Hypothalamus (tissue), 51 donors: ENCODE measurements at regions not wholly inside any gene's neighbourhood (a gene's known extent, or its start where the extent isn't known, plus 50 kb on each side); places are given as distances from the start of the nearest gene placed in this dataset.
A peak's percentile ranks its signal among the peaks of the same experiment; 100 is the strongest.

Experiments
- DNase-seq, 51 donors: peaks; one replicate each; lab custom pipeline; 2025; lab: John Stamatoyannopoulos, UW

GRCh38 chr14:104317975-104318557 is 179.7 kb downstream of the KIF26A start:
- no peak for DNase-seq

- DNase-seq: peak in 1 of 51 donors; percentile 12
Measured at GRCh38 chr14:104318558-104319490, 180.4 kb downstream of the KIF26A start.

GRCh38 chr14:104319491-104320241 is 181.3 kb downstream of the KIF26A start:
- DNase-seq: no peak

GRCh38 chr14:104320611-104321086 is 182.3 kb downstream of the KIF26A start:
- no peak for DNase-seq

GRCh38 chr14:104321088-104321801 is 182.9 kb downstream of the KIF26A start:
- DNase-seq: no peak

- DNase-seq: no peak
Measured at GRCh38 chr14:104321802-104322130, 183.4 kb downstream of the KIF26A start.

GRCh38 chr14:104322531-104323366 is 184.4 kb downstream of the KIF26A start:
- DNase-seq: peak in 3 of 51 donors; percentile 13 to 44 (median 15)

DNA sequence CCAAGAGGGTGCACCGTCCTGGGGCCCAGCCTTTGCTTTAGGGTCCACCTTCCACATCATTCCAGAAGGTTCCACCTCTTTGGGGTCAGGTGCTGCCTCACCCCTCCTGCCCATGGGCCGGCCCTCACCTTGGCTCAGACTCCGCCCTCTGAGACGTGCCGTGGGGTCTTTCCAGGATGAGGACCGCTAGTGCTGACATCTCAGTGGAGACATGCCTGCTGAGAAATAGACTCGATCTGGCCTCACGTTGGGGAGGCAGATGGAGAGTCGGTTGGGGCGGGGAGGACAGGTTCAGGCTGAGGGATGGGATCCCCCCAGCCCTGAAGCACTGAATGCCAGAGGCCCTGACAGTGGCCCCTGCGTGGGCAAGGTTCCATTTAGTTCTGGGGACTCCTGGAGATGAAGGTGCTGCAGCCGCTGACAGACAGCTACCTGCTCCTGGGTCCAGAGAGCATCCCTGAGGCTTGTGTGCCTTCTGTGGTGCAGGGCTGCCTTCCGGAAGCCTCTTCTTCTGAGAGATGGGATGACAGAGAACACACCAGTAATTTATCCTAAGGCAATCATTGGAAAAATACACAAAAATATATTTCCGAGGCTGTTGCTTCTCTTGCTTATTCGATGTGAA is 185.3 kb downstream of the KIF26A start:
- DNase-seq: no peak

DNA sequence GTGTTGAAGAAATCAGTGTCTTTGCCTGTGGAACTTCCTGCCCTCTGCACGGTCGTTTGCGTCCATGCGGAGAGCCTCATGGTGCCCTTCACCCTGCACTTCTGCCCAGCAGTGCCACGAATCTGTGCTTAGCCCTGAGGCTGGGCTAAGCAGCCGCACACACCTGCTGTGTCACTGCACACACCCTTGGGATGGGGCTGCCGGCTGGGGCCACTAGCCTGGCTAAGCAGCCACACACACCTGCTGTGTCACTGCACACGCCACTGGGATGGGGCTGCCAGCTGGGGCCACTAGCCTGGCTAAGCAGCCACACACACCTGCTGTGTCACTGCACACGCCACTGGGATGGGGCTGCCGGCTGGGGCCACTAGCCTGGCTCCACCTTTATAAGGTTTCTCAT is 188.5 kb downstream of the KIF26A start:
- no peak for DNase-seq

- no peak for DNase-seq
Measured at GRCh38 chr14:104328607-104329006, 190.2 kb downstream of the KIF26A start.

GRCh38 chr14:104329793-104330192 is 191.4 kb downstream of the KIF26A start:
- no peak for DNase-seq

DNA sequence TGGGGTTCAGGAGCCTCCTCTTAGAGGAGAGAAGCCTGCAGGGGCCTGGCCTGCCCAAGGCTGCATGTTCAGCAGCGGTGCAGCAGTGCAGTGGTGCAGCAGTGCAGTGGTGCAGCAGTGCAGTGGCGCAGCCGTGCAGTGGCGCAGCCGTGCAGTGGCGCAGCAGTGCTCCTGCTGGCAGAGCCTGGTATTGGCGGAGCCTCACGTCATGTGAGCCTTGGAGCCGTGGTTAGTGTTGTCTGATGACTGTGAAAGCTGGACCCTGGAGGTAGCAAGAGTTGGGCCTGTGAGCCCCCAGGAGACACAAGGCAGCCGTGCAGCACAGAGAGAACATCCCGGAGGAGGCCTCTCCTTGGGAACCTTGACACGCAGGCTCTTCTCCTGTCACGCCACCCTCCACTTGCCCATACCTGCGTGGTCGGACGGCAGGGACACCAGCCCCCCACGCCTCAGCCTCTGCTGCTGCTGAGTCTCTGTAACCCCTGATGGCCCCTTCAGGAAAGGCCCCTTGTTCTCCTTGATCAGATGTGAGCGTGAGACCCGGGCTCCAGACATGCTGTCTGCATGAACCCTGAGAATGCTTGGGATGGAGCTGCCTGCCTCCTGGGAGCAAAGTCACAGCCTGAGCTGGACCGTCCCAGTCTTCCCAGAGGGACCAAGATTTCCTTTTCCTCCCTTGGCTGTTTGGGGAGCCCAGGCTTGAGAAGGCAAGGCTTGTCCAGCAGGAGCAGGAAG is 193.7 kb downstream of the KIF26A start:
- DNase-seq: no peak

- DNase-seq: no peak
Measured at GRCh38 chr14:104332634-104333270, 194.4 kb downstream of the KIF26A start.

DNA sequence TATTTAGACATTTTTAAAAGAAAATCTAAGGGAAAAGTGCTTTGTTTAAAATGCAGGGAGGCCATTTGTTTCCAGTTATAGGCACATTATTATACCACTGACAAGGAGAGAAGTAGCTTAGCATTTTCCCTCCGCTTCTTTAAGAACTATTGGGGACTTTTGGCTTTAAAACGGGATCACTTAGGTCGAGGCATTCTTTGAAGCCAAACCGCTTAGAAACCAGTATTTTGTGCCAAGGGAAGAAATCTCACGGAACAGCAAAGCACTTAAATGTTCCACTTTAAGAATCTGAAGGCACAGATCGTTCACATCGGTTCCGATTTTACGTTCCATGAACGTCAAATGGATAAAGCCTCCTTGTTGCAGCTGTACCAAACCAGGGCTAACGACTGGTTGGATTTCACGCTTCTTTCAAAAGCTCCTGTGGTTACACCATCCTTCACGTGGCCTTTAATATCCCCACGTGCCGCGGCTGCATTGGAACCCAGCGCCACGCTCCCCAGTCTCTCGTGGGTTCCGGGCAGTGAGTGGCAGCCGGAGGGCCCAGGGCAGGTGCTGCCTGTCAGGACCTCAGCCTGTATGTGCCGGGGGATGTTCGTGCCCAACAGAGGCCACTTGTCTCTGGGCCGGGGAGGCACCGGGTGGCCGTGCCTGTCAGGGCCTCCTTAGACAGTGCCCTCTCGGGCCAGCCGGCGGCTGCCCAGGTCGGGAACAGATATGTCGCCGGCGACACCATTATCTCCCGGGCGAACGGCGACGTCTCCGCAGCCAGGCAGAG is 195.4 kb downstream of the KIF26A start:
- DNase-seq: no peak

GRCh38 chr14:104334424-104335161 is 196.2 kb downstream of the KIF26A start:
- DNase-seq: no peak

- no peak for DNase-seq
Measured at GRCh38 chr14:104335176-104335575, 196.8 kb downstream of the KIF26A start.

DNA sequence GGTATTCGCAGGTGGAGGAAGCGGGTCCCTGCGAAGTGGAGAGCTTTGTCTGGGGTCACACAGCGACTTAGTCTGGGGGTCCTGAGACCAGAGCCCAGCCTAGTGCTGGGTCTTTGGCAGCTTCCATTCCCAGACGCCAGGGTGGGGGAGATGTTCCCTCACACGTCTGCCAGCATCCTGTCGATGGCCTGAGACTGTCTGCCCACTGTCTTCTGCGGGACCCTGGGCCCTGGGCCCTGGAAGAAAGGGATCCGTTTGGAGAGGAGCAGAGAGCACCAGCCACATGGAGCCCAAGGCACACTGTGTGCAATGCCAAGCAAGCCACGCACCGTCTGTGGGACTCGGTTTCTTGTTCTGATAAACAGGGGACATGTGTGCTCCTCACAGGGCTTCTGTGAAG is 197.2 kb downstream of the KIF26A start:
- no peak for DNase-seq
